Stimulated activated CD4-positive, alpha-beta T cell treated with anti-CD3 and anti-CD28 coated beads, Interleukin-2, amount 100 ng/mL, for 24 hours (primary cell): ENCODE measurements at regions not wholly inside any gene's neighbourhood (a gene's known extent, or its start where the extent isn't known, plus 50 kb on each side); places are given as distances from the start of the nearest gene placed in this dataset.

Experiments used
- DNase-seq, 2 donors: peaks; one replicate each; pipeline ENCODE4 v3.0.0-alpha.2; 2020

DNA sequence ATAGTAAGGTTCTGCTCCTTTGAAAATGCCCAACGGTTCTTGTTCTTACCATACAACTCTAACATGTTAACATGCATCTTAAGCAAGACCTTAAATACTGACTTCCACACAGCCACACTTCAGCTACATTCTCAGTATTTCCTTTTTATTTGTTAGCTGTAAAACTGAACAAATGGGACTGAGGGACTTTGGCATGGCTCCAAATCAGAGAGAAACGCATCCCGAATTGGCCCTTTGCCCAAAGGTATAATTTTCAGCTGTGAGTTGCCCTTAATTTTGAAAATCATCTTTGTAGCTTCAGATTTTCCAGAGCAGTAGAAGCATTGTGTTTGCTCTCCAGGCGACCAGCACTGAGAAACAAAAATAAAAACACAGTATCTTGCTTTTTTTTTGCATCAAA lies 56.4 kb downstream of the NEUROD6 start:
- no peak for DNase-seq

DNA sequence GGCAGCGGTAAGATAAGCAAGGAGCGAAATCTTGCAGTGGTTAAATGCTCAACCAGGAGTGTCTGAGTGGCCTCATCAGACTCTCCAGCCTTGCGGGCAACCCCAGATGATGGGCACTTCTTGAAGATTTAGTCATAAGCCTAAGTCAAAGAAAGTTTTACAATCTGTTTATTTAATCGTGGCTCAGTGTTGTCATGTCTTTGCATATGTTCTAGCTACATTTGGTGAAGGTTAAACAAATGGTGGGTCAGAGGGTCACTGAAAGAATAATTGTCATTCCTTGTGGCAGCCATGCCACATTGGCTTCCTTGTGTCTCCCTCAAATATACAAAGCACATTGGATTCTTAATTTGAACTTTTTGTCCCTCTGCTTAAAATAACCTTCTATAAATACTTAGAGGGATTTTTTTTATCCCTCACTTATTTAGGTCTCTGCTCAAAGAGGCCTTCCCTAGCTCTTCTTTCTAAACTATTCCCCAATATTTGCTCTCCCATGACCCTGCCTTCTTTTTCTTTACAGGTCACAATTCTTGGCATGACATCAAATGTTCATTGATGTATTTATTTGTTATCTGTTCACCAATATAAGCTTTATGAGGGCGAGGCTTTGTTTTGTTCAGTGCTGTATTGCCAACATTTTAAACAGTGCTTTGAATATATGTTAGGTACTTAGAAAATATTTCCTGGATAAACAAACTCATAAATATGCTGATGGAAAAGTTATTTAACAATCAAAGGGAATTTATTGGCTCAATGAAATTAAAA lies 68.7 kb downstream of the NEUROD6 start:
- DNase-seq = no peak

DNA sequence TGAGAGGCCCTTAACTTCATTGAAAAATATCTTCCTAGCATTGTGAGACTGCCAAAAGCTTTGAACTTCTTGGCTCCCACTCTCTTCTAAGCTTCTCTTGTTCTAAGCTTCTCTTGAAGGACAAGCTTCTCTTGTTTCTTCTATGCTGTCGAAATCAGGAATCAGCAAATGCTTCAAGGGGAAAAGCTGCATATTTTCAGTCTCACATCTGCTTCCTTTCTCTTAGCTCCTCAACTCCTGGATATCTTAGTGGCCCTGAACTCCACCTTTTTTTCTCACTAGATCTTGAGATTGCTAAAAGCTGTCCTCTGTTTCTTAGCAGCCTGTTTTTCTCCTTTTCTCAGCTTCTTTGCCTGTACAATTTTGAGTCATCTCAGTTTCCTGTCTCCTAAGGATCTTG lies 73.0 kb downstream of the NEUROD6 start:
- DNase-seq = no peak

DNA sequence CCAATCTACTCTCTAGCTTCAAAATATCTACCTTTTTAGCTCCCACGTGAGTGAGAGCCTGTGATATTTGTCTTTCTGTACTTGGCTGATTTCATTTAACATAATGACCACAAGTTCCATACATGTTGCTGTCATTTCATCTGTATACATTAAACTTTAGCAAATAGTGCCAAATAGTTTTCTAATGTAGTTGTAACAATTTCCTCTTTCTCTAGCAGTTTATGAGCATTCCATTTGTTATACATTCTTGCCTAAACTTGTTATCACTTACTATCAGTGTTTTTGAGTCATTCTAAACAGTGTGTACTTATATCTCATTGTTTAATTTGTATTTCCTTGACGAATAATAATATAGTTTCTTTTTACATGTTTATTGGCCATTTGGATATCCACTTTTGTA lies 77.2 kb downstream of the NEUROD6 start:
- DNase-seq = no peak

DNA sequence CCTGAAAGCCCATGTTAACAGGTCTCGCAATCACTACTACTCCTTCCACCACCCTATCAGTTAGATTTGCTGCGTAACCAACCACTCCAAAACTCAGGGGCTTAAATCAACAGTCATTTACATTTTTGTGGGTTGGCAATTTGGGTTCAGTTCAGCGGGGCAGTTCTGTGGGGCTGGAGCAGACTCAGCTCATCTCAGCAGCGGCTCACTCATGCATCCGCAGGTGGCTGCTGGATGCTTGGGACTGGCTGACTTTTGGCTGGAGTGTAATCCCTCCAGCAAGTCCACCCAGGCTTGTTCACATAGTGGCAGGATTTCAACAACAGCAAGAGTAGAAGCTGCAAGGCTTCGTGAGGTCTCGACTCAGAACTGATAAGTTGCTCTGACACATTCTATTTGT lies 79.2 kb downstream of the NEUROD6 start:
- no peak for DNase-seq

DNA sequence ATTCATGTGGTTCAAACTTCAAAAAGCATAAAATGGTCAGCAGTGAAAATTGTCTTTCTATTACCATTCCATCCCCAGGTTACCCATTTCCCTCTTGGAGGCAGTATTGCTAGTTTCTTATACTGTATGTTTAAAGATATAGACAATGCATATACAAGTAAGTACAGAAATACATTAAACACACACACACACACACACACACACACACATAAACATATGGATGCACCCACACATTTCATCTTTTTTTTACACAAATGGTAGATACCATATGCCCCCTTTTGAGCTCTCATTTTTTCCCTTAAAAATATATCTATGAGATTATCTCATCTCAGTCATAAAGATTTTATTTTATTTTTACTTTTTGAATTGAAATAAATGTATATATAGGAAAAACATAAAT lies 79.7 kb downstream of the NEUROD6 start:
- DNase-seq = no peak

DNA sequence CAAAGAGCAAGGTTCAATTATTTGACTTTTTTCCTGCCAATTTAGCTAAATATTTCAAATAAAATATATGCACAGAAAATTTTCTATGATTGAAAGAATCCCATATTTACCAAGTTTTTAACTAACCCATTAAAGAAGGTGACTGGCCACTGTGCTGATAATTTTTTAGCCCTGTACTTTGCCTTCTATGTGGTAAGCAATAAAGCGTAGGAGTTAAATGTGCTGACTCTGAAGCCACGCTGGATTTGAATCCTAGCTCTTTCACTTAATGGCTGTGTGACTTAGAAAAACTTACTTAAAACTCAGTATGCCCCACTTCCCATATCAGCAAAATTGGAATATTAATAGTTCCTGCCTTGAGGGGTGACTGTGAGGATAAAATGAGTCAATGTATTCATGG lies 82.1 kb downstream of the NEUROD6 start:
- no peak for DNase-seq

DNA sequence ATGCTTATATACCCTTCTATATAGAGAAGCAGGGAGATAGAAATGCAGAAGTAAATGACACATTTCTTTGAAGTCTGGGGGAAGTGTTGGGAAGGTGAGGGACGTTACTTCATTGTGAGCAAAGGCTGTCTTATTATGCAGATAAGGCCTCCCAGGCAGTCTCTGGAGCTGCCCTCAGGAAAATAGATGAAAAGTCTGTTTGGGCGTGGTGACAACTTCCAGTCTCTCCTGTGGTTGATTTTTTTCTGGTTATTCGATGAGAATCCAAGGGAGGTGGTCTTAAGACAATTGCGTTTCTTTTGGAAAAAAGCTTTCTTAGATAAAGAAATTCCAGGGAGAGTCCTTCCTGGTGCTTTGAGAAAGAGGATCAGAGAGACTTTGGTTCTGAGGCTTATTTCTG lies 84.0 kb downstream of the NEUROD6 start:
- no peak for DNase-seq

DNA sequence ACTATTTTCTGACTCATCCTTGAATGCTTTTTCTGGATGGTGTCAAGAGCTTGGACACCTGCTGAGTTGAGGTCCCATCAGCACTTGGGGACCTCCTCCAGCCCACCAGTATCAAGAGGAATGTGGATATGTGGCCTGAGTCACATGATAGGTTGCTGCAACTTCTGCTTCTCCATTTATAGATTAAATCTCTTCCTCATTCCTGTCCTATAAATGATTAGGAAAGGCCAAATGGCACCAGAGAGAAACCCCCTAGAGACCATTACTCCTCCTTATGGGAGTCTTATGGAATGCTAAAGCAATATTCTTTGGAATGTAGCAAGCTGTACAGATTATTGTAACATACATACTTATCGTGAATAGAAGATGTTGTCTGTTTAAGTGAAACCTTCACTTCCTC lies 85.6 kb downstream of the NEUROD6 start:
- DNase-seq = no peak

DNA sequence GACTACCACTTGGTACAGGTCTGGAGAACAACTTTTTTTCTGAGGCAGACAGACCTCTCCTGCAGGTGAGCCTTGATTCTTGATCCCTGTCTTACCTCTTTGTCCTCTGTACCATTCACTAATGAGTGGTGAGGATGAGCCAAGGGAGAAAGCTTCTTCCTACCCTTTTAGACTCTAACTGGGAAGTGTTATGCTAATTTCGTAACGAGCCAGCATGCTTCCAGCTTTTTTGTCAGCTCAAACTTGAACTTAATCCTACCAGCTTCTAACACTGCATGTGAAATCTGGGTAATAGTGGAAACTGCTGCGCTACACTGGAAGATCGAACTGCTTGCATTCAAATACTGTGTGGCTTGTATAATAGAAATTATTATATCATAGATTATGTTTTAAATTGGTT lies 87.0 kb downstream of the NEUROD6 start:
- no peak for DNase-seq

DNA sequence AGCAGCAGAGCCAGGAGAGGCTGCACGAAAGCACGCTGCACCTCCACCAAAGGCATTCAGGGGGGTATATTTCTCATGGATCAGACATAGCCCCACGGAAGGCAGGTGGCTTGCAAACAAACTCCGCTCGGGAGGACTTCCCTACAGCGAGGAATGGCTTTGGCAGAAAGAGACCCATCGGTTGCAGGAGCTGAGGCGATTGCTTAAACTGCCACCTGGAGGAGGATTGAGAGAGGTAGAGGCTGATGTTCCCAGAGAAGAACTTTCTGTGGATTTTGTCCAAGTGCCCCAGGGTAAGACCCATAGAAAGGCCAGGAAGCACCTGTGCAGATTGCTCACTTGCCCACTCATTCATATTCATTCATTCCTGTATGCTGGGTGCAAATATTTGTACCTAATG lies 89.1 kb downstream of the NEUROD6 start:
- no peak for DNase-seq

DNA sequence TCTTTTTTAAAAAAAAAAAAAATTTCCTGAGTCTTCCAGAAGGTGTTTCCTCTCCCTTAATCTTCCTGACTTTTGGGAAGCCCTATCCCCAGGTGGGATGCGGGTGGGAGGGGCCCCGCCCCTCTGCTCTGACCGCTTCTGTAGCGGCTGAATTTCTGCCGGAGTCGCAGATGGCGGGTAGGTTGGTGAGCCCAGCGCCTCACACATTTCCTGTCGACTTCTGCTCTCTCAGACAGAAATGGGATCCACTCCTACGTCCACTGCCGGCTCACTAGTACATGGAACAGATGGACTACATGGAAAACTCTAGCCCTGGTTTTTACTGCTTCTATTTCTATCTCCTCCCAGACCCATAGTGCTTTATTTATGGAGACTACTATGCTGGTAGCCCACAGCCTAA lies 90.9 kb downstream of the NEUROD6 start:
- no peak for DNase-seq

DNA sequence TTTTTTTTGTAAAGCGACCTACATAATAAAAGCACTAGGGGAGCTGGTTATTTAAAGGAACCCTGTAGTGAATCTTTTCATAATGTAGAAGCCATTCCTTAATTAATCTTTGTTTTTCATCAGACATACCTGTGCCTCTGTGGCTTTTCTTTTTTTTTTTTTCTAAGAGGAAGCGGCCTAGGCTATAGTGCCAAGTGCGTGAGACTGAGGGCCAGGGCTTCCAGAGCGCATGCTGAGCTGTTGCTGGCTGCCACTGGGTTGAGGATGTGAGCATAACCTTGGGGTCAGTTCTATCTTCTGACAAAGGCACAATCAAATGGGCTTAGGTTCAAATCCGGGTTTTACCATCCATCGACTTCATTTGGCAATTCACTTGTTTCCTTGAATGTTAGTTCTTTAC lies 103.7 kb downstream of the NEUROD6 start:
- no peak for DNase-seq

DNA sequence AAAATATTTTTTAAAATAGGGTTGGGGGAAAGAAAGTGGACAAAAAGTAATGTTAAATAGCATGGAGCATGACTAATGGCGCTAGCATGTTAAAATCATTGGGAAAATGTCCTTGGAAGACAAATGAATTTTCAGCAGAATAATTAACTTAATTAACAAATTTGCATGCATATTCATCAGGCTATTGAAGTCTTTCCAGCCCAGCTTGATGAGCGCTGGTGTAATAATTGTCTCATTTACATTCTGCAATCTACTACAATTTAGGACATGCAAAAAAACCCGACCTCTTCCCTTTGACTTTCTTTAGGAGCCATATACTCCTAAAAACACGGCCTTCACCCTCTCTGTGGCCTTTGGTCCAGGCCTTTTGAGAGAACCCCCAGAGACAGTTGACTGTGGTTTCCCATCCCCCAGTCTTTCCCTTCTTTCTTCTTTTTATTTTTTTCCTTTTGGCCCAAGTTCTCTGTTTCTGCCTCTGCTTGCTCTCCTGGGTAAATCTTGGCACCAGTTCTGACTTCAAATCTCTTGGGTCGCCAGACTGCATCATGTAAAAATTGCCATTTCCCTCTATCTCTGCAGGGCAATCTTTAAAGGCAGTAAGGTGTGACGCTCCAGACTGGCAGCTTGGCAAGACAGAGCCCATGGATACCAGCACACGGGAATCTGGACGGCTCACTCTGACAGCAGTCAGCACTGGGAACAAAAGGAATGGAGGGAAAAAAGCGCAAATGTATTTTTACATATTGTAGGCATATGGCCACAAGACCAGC lies 105.5 kb downstream of the NEUROD6 start:
- no peak for DNase-seq

DNA sequence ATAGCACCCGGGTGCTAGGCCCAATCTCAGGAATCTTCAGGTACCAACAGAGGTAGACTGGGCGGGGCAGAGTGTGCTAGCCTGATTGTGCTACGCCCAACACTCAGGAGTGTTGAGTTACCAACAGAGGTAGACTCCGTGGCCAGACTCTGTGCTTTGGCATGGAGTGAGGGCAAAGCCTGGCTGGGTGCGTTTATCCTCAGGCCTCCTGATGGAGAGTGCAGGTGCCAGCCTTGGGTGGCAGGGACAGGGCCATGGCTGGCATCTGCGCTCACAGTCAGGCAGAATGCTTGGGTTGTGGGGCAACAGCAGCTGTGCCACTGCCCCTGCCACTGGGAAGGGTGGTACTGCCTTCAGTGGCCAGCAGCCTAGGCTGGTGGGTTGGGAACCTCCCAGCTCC lies 111.6 kb downstream of the NEUROD6 start:
- DNase-seq = no peak

DNA sequence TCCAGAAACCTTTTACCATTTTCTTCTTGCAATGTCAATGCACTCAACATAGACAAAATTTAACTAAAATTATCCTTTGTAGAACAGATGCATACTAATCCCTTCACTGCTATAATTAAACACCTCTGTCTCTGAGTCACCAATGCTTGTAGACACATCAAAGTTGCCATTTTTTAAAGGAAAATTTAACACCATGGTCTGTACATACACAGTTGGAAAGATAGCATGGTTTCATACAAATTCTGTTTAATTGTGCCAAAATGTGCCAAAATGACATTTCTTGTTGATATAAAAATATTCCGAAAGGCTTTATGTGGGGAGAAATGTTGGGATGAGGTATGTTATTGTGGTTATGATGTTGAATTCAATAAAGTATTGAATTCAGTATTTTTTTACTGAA lies 125.8 kb downstream of the NEUROD6 start:
- no peak for DNase-seq

DNA sequence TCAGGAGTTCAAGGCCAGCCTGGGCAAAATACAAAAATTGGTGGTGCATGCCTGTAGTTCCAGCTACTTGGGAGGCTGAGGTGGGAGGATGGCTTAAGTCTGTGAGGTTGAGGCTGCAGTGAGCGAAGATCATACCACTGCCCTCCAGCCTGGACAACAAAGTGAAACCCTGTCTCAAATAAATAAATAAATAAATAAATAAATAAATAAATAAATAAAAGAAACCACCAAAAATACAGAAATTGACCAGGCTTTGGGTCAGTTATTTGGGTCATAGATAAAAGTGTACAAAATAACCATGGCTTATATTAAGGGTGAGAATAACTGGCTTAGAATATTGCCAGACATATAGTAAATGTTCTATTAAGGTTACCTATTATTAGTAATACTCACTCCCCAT lies 129.2 kb downstream of the NEUROD6 start:
- DNase-seq = no peak

DNA sequence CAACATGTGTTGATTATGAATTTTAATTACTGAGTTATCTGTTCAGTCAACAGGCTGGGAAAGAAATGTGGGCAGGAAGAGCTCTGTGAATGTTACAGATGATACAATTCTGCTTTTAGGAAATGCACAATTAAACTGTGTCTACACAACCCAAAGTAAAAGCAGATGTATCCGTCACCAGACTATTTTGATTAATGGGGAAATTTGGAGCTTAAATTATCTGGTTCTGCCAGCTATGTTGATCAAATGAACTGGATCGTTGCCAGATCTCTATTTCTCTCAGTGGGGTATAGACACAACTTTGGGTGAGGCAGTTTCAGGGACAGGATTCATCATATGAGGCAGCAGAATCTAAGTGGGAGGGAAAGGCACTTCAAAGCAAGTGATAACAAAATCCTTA lies 136.5 kb downstream of the NEUROD6 start:
- DNase-seq = no peak

DNA sequence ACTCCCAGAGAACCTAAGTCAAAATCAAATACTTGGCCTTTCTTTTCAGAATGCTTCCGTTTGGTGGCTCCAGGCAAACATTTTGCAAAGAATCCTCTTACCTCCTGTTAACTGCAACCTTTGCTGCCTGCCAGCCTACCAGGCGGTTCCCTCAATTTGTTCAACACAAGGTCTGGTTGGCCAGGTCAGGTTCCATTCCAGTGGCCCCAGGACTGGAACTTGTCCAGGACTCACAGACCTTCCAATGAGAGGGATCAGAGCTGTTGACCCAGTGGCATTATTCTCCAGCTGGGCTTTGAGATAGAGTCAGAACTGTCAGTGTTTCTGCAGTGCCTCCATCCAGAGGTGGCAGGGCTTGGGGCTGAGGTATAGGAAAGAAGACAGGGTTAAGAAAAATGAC lies 137.0 kb downstream of the NEUROD6 start:
- no peak for DNase-seq

DNA sequence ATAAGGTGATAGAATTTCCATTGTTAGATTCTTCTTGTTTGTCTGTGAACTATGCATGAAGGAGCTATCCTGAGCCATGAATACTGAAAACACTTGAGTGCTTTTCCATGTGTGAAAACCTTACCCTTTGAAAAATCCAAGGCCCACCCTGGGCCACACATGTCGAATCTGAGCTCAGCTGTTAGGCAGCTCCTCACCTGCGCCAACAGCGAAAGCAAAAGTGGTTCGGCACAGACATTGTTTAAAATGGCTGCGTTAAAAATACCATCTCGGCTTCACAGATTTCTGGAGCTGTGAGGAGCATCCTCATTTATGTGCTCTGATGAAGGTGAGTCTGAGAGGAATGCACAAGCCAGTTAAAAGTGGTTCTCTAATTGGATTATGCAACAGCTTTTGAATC lies 137.7 kb downstream of the NEUROD6 start:
- no peak for DNase-seq

DNA sequence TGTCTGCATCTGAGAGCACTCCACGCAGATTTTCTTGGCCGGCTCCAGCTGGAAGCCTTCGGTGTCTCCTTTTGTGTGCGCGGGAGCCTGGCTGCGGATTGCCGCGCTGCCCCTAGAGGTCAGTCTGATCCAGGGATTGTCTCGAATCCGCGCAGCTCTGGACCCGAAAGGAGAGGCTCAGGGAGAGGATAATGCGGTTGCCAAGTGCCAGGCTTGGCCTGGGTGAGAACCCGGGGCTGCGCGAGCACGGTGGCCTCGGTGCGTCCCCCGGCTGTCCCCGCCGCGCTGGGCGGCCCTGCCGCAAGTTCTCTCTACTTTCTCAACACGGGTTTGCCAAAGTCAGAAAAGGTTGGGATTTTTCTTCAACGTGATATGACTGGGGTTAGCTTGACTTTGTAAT lies 140.9 kb downstream of the ADCYAP1R1 start:
- DNase-seq = peak in 1 of 2 donors; percentile 29

DNA sequence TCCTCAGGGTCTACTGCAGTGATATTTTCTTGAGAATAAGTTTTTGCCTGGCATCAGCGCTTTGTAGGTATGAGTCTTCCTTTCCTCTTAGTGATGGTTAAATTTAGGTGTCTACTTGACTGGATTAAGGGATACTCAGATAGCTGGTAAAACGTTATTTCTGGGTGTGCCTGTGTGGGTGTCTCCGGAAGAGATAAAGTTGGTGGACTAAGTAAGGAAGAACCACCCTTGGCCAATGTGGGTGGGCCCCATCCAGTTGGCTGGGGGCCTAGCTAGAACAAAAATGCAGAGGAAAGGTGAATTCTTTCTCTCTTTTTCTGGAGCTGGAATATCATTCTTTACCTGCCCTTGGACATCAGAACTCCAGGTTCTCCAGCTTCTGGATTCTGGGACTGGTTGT lies 138.8 kb downstream of the ADCYAP1R1 start:
- no peak for DNase-seq

DNA sequence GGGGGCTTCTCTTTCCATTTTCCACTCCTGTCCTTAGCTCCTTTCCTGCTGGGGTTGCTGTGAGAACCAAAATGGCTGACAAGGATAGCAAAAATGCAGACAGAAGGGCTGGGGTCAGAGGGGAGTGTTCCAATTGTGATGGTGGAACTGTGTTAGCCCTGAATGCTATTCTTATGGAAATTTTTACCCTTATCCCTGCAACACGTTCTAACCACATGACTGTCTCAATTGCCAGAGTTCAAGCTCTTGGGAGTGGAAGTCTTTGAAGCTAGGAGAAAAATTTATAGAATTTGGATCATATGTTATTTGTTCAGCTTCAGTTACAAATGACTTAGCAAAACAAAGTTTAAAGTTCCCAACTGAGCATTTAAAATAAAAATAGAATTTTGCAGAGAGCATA lies 134.1 kb downstream of the ADCYAP1R1 start:
- no peak for DNase-seq

DNA sequence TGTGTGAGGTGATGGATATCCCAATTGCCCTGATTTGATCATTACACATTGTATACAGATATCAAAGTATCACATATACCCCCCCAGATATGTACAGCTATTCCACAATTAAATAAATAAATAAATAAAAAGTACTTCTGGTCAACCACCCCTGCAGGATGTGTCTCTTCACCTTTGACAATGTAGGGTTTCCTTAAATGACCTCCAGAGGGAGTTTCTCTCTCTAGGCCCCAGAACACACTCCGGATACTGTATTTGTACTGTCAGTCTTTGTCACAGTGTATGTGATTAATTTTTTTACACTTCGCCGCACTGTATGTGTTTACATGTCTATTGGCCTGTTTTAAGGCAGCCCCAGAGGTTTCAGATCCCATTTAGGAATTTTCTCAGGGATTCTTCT lies 123.6 kb downstream of the ADCYAP1R1 start:
- DNase-seq = no peak

DNA sequence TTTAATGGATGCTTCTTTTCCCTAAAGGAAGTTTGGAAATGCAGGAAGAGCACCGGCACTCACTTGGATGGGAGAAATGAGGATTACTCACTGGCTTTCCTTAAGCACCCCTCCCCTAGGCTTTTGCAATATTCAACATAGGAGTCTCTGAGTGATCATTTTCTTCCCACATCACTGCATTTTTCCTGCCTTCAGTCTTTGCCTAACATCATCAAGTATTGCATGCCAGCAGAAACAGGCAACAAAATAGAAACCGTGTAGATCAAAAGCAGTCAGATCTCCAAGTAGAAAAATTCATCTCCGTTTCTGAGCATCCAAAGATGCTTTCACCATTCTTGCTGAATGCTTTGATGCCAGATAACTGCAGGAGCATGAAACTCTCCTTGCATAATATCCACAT lies 119.9 kb downstream of the ADCYAP1R1 start:
- no peak for DNase-seq
